GM12864 (cell line): ENCODE measurements at regions not wholly inside any gene's neighbourhood (a gene's known extent, or its start where the extent isn't known, plus 50 kb on each side); places are given as distances from the start of the nearest gene placed in this dataset.
A peak's percentile ranks its signal among the peaks of the same experiment; 100 is the strongest.
"Not testable (repeated sequence)": the region's sequence is repeated elsewhere in the genome, so short reads cannot be mapped to it uniquely, and the experiment has no call there.

Source experiments
- DNase-seq: peaks from one replicate; pipeline ENCODE4 v3.0.0-alpha.2; 2011; ENCODE audit warnings: low read depth
- H3K4me3 ChIP-seq: 2 replicates; pipeline ENCODE4 v1.5.1; 2011; ENCODE audit warnings: mild to moderate bottlenecking, low read depth, low read length, control low read depth
- TF ChIP-seq, protein P1 (sequence below): IDR thresholded peaks from 2 replicates; pipeline ENCODE4 v1.5.1; 2011; ENCODE audit warnings: low read depth, mild to moderate bottlenecking, moderate library complexity, low read length, control low read depth, inconsistent platforms; ENCODE audit errors: missing control alignments

DNA sequence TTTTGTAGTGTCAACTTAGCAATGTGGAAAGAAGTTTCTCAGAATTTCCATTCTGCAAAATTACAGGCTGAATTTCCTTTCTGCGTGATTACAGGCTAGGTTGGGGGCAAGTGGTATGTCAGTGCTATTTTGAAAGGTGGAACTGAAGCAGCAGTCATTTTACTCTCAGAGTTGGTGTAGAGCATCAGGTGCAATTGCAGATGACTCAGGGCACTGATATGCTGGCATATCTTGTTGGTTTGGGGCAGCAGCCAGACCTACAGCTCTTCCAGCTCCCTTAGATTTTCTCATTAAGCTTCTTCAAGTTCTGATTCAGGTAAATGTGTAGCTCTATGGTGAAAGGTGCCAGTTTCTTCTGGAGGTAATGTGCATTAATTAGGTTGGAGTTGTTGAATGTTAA, 930.7 kb upstream of the PCDH10 start:
- TF ChIP-seq, protein P1, sequence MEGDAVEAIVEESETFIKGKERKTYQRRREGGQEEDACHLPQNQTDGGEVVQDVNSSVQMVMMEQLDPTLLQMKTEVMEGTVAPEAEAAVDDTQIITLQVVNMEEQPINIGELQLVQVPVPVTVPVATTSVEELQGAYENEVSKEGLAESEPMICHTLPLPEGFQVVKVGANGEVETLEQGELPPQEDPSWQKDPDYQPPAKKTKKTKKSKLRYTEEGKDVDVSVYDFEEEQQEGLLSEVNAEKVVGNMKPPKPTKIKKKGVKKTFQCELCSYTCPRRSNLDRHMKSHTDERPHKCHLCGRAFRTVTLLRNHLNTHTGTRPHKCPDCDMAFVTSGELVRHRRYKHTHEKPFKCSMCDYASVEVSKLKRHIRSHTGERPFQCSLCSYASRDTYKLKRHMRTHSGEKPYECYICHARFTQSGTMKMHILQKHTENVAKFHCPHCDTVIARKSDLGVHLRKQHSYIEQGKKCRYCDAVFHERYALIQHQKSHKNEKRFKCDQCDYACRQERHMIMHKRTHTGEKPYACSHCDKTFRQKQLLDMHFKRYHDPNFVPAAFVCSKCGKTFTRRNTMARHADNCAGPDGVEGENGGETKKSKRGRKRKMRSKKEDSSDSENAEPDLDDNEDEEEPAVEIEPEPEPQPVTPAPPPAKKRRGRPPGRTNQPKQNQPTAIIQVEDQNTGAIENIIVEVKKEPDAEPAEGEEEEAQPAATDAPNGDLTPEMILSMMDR = no peak
- DNase-seq = no peak
- H3K4me3 ChIP-seq = no peak overlapping the region

DNA sequence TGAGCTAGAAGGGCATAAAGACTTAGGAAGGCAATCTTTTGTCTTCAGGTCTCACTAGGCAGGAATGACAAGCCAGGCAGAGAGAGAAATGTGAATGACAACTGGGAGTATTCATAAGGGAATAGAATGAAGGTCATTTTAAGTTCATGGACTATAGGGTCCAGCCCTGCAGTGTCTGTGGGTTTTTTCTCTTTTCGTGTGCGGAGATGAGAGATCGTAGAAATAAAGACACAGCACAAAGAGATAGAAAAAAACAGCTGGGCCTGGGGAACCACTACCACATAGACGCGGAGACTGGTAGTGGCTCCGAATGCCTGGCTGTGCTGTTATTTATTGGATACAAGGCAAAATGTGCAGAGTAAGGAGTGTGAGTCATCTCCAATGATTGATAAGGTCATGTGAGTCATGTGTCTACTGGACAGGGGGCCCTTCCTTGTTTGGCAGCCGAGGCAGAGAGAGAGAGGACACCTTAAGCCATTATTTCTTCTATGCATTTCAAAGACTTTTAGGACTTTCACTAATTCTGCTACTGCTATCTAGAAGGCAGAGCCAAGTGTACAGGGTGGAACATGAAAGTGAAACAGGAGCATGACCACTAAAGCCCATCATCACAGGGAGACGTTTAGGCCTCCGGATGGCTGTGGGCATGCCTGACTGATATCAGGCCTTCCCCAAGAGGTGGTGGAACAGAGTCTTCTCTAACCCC, 921.8 kb upstream of the PCDH10 start:
- no peak overlapping the region for H3K4me3 ChIP-seq
- TF ChIP-seq, protein P1 = no peak
- DNase-seq = no peak

- TF ChIP-seq, protein P1 = peak; percentile 20
- DNase-seq = not testable (repeated sequence)
Observed at GRCh38 chr4:132227857-132228165, 921.3 kb upstream of the PCDH10 start.

DNA sequence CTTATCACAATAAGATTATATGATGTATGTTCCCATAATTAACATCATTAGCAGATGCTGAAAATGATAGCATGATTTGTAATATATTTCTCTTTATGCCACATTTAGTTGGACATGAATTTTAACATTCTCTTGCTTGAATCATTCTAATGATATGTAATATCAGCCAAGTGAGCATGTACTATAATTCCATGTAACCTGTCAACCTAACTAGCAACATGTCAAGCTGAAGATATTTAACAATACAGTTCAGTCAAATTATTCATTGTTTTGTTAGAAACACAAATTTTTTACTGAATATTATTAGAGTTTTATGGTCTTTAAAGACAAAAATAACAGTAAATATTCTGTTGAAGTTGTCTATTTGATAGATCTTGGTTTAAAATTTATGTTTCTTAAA, 920.4 kb upstream of the PCDH10 start:
- TF ChIP-seq, protein P1 = no peak
- DNase-seq = no peak
- H3K4me3 ChIP-seq = no peak overlapping the region

More at GRCh38 chr4:132227857-132228165, 921.3 kb upstream of the PCDH10 start:
- not testable (repeated sequence) for H3K4me3 ChIP-seq

DNA sequence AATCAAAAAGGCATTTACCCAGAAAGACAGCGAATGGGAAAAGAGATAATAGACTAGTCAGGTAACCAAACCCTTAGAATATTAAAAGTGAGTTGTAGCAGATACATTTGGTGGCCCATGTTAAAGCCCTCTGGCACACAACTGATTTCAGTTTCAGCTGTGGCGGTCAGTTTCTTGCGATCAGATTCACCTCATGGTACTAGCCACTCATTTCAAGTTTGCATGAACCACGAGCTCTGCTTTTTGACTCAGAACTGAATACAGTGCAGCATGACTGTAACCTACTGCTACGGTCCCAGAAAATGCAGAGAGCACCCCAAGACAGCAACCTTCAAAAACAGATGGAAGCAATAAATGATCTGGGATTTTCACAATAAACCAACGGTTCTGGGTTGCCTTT, 919.1 kb upstream of the PCDH10 start:
- no peak for DNase-seq
- H3K4me3 ChIP-seq = no peak overlapping the region
- TF ChIP-seq, protein P1 = no peak

- DNase-seq = no peak
- H3K4me3 ChIP-seq = no peak overlapping the region
- TF ChIP-seq, protein P1 = no peak
Observed at GRCh38 chr4:132238697-132239096, 910.4 kb upstream of the PCDH10 start.

DNA sequence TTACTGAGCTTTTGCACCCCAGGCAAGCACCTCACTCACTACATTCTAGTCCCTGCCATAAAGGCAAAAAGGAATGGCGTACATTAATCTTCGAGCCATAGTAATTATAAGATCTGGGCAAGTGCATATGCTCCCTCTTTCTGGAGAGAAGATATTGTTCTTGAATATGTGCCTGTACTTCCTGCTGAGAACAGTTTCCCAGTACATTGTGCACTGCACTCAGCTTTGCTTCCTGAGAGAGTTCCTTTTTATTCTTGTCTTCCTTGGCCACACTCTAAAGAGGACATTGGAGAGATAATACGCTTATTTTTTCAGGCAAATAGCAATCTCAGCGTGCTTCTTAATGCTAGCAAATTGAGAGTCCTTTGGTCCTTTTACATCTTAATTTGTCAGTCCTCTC, 909.0 kb upstream of the PCDH10 start:
- TF ChIP-seq, protein P1 = no peak
- DNase-seq = no peak
- no peak overlapping the region for H3K4me3 ChIP-seq
